ENCODE measurements at regions not wholly inside any gene's neighbourhood (a gene's known extent, or its start where the extent isn't known, plus 50 kb on each side); places are given as distances from the start of the nearest gene placed in this dataset.
A peak's percentile ranks its signal among the peaks of the same experiment; 100 is the strongest.

DNA sequence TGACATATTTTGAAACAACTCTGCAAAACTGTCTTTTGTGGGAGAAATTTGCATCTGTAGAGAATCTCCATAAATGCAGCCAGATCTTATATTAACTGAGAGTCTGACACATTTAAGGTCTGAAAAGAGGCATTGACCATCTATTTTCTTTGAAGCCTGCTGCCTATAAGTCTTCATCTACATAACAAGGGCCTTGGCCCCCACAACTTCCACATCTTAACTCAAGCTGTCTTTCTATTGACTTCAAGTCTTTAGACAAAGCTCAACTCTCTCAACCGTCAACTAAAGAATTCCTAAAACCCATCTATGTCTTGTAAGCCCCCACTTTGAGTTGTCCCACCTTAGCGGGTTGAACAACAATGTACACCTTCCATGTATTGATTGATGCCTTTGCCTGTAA is 72.4 kb upstream of the ADCY1 start:
- H3K79me2 ChIP-seq (ENCODE audit: insufficient read depth, low read length) = no peaks in the 10 kb centered on the region
- no peak overlapping the region for H3K9ac ChIP-seq (ENCODE audit: insufficient read depth, low read length, poor library complexity, severe bottlenecking)
- no peak overlapping the region for H2AFZ ChIP-seq (ENCODE audit: insufficient read depth, low read depth, low read length, poor library complexity, severe bottlenecking)
- Mint-ChIP-seq H3K36me3 (no peaks in the 10 kb centered on the region), H3K4me1 (no peaks in the 10 kb centered on the region), H3K9me3 (peaks cover 24 to 35% (median 32%) of the 10 kb centered on the region in 7 donors), H3K27me3 (ENCODE audit: low read depth in 3 of 3) (peaks cover 0 to 4% (median under 1%) of the 10 kb centered on the region in 3 donors), H3K27ac (no peak overlapping the region), H3K4me3 (no peak overlapping the region)
- TF ChIP-seq, protein P1, sequence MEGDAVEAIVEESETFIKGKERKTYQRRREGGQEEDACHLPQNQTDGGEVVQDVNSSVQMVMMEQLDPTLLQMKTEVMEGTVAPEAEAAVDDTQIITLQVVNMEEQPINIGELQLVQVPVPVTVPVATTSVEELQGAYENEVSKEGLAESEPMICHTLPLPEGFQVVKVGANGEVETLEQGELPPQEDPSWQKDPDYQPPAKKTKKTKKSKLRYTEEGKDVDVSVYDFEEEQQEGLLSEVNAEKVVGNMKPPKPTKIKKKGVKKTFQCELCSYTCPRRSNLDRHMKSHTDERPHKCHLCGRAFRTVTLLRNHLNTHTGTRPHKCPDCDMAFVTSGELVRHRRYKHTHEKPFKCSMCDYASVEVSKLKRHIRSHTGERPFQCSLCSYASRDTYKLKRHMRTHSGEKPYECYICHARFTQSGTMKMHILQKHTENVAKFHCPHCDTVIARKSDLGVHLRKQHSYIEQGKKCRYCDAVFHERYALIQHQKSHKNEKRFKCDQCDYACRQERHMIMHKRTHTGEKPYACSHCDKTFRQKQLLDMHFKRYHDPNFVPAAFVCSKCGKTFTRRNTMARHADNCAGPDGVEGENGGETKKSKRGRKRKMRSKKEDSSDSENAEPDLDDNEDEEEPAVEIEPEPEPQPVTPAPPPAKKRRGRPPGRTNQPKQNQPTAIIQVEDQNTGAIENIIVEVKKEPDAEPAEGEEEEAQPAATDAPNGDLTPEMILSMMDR (IDR thresholded peaks at IDR 0.05) = no peak
- H3K27me3 ChIP-seq (ENCODE audit: control insufficient read depth in 2 of 2, insufficient read depth in 2 of 2, low read length in 2 of 2) = no peaks in the 10 kb centered on the region
- no peak for DNase-seq
- H3K36me3 ChIP-seq (replicated peaks in 1 of 2; ENCODE audit: control insufficient read depth in 1 of 2, insufficient read depth in 2 of 2, low read length in 2 of 2) = no peaks in the 10 kb centered on the region
- no peaks in the 10 kb centered on the region for H3K4me1 ChIP-seq (ENCODE audit: control insufficient read depth in 1 of 2, insufficient read depth in 2 of 2, low read length in 2 of 2)
- peaks cover 27 to 35% of the 10 kb centered on the region in 2 donors for H3K9me3 ChIP-seq (replicated peaks in 1 of 2; ENCODE audit: control insufficient read depth in 1 of 2, insufficient read depth in 1 of 2, low read length in 2 of 2)
- H3K27ac ChIP-seq (ENCODE audit: low read depth in 1 of 2, low read length in 2 of 2) = no peak overlapping the region
- H4K20me1 ChIP-seq (ENCODE audit: insufficient read depth, low read length) = no peaks in the 10 kb centered on the region
- H3K4me3 ChIP-seq (replicated peaks in 1 of 3; ENCODE audit: low read depth in 2 of 3, low read length in 3 of 3) = no peak overlapping the region
- intact Hi-C loops (cut with micrococcal nuclease) = no loop called here
- H3K4me2 ChIP-seq (replicated peaks; ENCODE audit: extremely low read depth, low read length, poor library complexity, severe bottlenecking) = no peak overlapping the region
- WGBS (ENCODE audit: insufficient coverage) = 66% methylated on average over 2 of the region's 2 CpGs

DNA sequence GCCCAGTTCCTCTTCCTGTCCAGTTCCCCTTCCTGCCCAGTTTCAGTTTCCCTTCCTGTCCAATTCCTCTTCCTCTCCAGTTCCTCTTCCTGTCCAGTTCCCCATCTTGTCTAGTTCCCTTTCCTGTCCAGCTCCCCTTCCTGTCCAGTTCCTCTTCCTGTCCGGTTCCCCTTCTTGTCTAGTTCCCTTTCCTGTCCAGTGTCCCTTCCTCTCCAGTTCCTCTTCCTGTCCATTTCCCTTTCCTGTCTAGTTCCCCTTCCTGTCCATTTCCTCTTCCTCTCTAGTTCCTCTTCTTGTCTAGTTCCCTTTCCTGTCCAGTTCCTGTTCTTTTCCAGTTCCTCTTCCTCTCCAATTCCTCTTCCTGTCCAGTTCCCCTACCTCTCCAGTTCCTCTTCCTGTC is 68.1 kb upstream of the ADCY1 start:
- Histone ChIP-seq H3K79me2 (ENCODE audit: insufficient read depth, low read length) (no peaks in the 10 kb centered on the region), H3K9ac (ENCODE audit: insufficient read depth, low read length, poor library complexity, severe bottlenecking) (no peak overlapping the region), H3K36me3 (replicated peaks in 1 of 2; ENCODE audit: control insufficient read depth in 1 of 2, insufficient read depth in 2 of 2, low read length in 2 of 2) (no peaks in the 10 kb centered on the region), H3K4me3 (replicated peaks in 1 of 3; ENCODE audit: low read depth in 2 of 3, low read length in 3 of 3) (peak overlapping the region in 1 of 3 experiments; percentile 20), H3K27ac (ENCODE audit: low read depth in 1 of 2, low read length in 2 of 2) (no peak overlapping the region), H3K27me3 (ENCODE audit: control insufficient read depth in 2 of 2, insufficient read depth in 2 of 2, low read length in 2 of 2) (no peaks in the 10 kb centered on the region), H3K9me3 (replicated peaks in 1 of 2; ENCODE audit: control insufficient read depth in 1 of 2, insufficient read depth in 1 of 2, low read length in 2 of 2) (peaks cover 53 to 64% of the 10 kb centered on the region in 2 donors), H3K4me1 (ENCODE audit: control insufficient read depth in 1 of 2, insufficient read depth in 2 of 2, low read length in 2 of 2) (no peaks in the 10 kb centered on the region), H4K20me1 (ENCODE audit: insufficient read depth, low read length) (no peaks in the 10 kb centered on the region), H3K4me2 (replicated peaks; ENCODE audit: extremely low read depth, low read length, poor library complexity, severe bottlenecking) (no peak overlapping the region), H2AFZ (ENCODE audit: insufficient read depth, low read depth, low read length, poor library complexity, severe bottlenecking) (no peak overlapping the region)
- intact Hi-C loops (cut with micrococcal nuclease) = no loop called here
- Mint-ChIP-seq H3K4me3 (no peak overlapping the region), H3K27me3 (ENCODE audit: low read depth in 3 of 3) (no peaks in the 10 kb centered on the region), H3K9me3 (peaks cover 31 to 65% (median 46%) of the 10 kb centered on the region in 7 donors), H3K27ac (peak overlapping the region; percentile 27 to 87 (median 58)), H3K36me3 (no peaks in the 10 kb centered on the region), H3K4me1 (no peaks in the 10 kb centered on the region)
- TF ChIP-seq, protein P1 (IDR thresholded peaks at IDR 0.05) = no peak
- peak in 1 of 3 donors; percentile 8 for DNase-seq
- 45% methylated on average over 1 of the region's 1 CpG for WGBS (ENCODE audit: insufficient coverage)
